ENCODE measurements at regions not wholly inside any gene's neighbourhood (a gene's known extent, or its start where the extent isn't known, plus 50 kb on each side); places are given as distances from the start of the nearest gene placed in this dataset.
A peak's percentile ranks its signal among the peaks of the same experiment; 100 is the strongest.

GRCh38 chr12:92614502-92614901 is 88.3 kb upstream of the PLEKHG7 start:
- no peak for DNase-seq (ENCODE audit: low read depth)

DNA sequence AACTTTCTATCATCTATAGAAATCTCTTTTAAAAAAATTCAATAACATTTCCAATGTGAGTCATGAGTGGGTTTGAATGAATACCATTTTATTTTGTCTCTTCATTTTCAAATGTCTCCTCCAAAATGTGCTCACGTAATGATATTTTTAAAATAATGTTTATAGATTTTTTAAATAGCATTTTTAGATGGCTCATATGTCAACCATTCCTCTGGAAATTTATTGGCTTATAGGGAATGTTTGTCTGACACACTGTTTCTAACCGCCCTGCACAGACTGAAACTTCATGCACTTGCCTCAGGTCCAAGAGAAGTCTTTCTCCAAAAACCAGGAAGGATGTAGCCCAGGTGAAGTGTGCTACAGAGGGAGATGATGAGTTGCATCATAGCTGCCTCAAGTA is 88.8 kb upstream of the PLEKHG7 start:
- DNase-seq (ENCODE audit: low read depth): no peak

DNA sequence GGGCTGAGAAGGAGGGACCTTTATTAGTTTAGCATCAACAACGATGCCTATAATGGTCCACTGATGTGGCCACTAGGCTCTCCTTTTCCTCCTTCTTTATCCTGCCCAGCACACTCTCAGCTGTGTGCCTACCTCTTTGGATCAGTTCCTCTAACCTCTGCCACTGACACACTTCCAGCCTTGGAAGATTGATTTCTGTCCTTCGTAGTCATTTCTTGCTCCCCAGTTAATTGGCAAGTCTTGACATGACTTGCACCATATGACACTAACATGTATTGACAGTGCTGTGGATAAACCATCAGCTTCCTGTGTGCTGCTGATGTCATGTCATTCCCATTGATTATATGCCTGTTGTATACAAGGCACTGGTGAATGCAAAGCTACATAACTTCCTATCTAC is 90.2 kb upstream of the PLEKHG7 start:
- no peak for DNase-seq (ENCODE audit: low read depth)

GRCh38 chr12:92608151-92609091 is 94.4 kb upstream of the PLEKHG7 start:
- no peak for DNase-seq (ENCODE audit: low read depth)

- no peak for DNase-seq (ENCODE audit: low read depth)
Measured at GRCh38 chr12:92606956-92607355, 95.8 kb upstream of the PLEKHG7 start.

DNA sequence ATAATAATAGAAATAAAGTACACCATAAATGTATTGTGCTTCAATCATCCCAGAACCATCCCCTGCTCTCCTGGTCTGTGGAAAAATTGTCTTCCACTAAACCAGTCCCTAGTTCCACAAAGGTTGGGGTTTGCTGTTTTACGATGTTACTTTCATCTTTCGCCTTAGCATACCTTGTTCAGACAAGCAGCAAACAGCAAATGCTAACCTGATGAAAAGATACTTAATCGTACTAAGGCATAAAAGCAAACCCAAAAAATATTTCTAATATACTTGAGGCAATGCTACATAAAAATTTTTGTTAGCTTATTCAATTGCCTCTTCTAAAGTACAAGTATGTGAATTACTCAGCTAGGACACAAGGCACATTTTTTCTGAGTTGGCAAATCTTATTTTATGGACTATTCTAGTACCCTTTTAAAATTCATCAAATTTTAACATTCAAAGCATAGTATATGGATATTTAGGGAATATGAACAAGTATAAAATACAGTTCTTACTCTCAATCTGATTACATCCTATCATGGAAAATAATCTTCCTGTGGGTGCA is 97.1 kb upstream of the PLEKHG7 start:
- no peak for DNase-seq (ENCODE audit: low read depth)

- DNase-seq (ENCODE audit: low read depth): no peak
Measured at GRCh38 chr12:92604786-92605185, 98.0 kb upstream of the PLEKHG7 start.

- DNase-seq (ENCODE audit: low read depth): no peak
Measured at GRCh38 chr12:92603741-92604432, 98.9 kb upstream of the PLEKHG7 start.

GRCh38 chr12:92602930-92603623 is 99.7 kb upstream of the PLEKHG7 start:
- DNase-seq (ENCODE audit: low read depth): no peak

DNA sequence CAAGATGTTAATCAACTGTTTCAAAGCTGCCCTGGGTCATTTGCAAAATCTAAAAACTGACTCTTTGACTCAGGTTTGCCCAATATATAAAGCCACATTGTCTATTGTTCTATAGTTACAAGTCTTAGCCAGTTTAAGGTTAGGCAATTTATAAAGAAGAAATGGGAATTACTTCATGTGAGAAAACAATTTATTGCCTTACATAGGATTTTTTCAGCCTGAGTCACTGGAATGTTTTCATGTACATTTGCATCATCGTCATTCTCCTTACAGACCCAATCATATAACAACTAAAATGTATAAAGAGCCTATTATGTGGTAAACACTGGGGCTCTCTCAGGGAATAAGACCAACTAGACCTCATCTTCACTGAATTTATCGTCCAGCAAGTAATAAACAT is 100.3 kb upstream of the PLEKHG7 start:
- peak; percentile 82 for DNase-seq (ENCODE audit: low read depth)

DNA sequence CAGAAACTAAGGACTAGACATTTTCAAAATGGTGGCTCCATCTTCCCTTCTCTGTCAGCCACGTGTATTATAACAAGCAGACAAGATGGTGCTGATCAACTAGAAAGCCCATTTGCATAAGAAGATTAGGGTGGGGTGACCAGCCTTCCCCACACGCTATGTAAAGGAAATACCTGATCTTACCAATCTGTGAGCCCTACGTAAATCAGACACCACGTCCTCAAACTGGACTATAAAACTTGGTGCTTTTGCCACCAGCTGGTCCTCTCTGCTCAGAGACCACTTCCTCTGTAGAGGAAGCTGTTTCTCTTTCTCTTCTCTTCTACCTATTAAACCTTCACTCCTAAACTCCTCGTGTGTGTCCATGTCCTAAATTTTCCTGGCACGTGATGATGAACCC is 101.1 kb upstream of the PLEKHG7 start:
- no peak for DNase-seq (ENCODE audit: low read depth)

GRCh38 chr12:92601176-92601575 is 101.6 kb upstream of the PLEKHG7 start:
- no peak for DNase-seq (ENCODE audit: low read depth)

- no peak for DNase-seq (ENCODE audit: low read depth)
Measured at GRCh38 chr12:92600052-92600451, 102.7 kb upstream of the PLEKHG7 start.

GRCh38 chr12:92597997-92598396 is 104.8 kb upstream of the PLEKHG7 start:
- DNase-seq (ENCODE audit: low read depth): peak; percentile 49

DNA sequence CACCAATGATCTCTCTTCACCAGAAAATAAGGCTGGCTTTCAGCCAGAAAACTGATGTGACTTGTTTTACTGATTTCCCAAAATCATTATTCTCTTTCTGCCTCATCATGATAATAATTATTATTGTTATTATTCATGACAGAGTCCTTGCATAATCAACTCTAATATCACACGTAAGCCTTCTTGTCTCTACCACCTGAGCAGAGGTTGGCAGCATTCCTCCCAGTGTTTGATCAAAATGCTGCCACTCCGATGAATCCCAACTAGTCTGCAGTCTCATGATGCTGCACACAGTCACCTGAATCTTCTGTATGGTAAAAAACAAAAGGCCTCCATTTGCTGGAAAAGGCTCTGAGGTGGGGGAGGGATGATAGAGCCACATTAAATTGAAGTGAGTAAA is 105.7 kb upstream of the PLEKHG7 start:
- no peak for DNase-seq (ENCODE audit: low read depth)

- DNase-seq (ENCODE audit: low read depth): peak; percentile 49
Measured at GRCh38 chr12:92596383-92596782, 106.4 kb upstream of the PLEKHG7 start.

GRCh38 chr12:92595663-92596062 is 107.1 kb upstream of the PLEKHG7 start:
- DNase-seq (ENCODE audit: low read depth): no peak

DNA sequence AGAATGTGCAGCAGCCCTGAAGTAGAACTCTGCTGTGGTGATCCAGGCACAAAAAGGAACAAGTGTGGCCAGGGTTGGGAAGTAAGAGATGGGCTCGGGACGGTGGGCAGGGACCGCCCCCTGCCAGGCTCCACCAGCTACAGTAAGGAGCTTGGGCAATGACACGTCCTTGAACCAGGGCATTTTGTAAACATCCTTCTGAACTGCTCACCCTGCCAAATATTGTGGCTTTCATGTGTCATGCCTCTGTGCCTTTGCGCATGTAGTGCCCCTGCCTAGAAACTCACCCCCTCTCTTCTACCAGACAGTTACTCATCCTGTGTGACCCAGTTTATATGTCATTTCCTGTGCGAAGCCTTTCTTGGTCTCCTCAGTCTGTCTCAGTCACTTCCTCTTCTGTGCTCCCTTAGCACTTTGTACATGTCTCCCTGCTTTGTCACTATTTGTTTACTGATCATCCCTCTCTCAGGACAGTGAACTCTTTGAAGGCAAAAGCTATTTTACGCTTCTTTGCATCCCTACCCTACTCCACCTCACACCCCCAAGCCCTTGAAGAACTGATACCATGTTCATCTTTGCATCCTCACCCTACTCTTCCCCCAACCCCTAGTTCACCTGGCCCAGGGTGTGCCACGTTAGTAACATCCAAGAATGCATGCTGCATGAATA is 108.9 kb upstream of the PLEKHG7 start:
- peak; percentile 94 for DNase-seq (ENCODE audit: low read depth)

- DNase-seq (ENCODE audit: low read depth): no peak
Measured at GRCh38 chr12:92585115-92585727, 117.6 kb upstream of the PLEKHG7 start.

GRCh38 chr12:92583910-92584309 is 118.9 kb upstream of the PLEKHG7 start:
- no peak for DNase-seq (ENCODE audit: low read depth)

DNA sequence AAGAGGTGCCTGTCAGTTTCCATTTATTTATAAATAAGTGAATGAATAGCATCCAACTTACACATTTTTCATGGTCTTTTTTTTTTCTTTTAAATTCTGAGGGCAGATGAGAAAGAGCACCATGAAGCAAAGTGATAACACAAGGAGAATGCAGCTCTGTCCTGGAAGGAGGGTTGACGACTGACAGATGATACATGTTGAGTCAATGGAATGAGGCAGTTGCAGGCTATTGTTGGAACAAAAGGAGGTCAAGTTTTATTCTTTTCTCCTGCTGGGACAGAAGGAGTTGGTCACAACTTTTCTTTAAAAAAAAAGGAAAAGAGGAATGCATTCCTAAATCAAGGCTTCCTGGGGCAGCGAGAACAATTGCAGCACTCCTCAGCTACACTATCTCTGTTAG is 119.9 kb upstream of the PLEKHG7 start:
- no peak for DNase-seq (ENCODE audit: low read depth)

Measured in non-pigmented ciliary epithelial cell (primary cell).